ENCODE measurements at regions not wholly inside any gene's neighbourhood (a gene's known extent, or its start where the extent isn't known, plus 50 kb on each side); places are given as distances from the start of the nearest gene placed in this dataset.
"Not testable (repeated sequence)": the region's sequence is repeated elsewhere in the genome, so short reads cannot be mapped to it uniquely, and the experiment has no call there.

DNA sequence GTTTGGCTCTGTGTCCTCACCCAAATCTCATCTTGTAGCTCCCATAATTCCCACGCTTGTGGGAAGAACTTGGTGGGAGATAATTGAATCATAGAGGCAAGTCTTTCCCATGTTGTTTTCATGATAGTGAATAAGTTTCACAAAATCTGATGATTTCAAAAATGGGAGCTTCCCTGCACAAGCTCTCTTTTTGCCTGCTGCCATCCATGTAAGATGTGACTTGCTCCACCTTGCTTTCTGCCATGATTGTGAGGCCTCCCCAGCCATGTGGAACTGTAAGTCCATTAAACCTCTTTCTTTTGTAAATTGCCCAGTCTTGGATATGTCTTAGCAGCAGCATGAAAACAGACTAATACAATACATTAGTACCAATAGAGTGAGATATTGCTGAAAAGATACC lies 154.9 kb downstream of the DUSP10 start:
- TF ChIP-seq PCBP2 (optimal IDR thresholded peaks at IDR 0.05; ENCODE audit: low read depth, low read length, poor library complexity, severe bottlenecking); HDAC6 (IDR thresholded peaks at IDR 0.05; ENCODE audit: low read depth, low read length); KDM1A (CRISPR knock-in tag; IDR thresholded peaks at IDR 0.05); KDM5B (CRISPR knock-in tag; IDR thresholded peaks at IDR 0.05; ENCODE audit: borderline replicate concordance); ZBTB8A (CRISPR knock-in tag; IDR thresholded peaks at IDR 0.05; ENCODE audit: borderline replicate concordance, low read depth); RORA (CRISPR knock-in tag; IDR thresholded peaks at IDR 0.05); SRF (IDR thresholded peaks at IDR 0.05; ENCODE audit: low read depth, low read length); POLR2A (IDR thresholded peaks at IDR 0.05; ENCODE audit: insufficient read depth in 1 of 2, low read depth in 2 of 2, low read length in 2 of 2); GATA4 (IDR thresholded peaks at IDR 0.05; ENCODE audit: borderline replicate concordance, low read depth): not testable (repeated sequence)
- TF ChIP-seq, protein P1, sequence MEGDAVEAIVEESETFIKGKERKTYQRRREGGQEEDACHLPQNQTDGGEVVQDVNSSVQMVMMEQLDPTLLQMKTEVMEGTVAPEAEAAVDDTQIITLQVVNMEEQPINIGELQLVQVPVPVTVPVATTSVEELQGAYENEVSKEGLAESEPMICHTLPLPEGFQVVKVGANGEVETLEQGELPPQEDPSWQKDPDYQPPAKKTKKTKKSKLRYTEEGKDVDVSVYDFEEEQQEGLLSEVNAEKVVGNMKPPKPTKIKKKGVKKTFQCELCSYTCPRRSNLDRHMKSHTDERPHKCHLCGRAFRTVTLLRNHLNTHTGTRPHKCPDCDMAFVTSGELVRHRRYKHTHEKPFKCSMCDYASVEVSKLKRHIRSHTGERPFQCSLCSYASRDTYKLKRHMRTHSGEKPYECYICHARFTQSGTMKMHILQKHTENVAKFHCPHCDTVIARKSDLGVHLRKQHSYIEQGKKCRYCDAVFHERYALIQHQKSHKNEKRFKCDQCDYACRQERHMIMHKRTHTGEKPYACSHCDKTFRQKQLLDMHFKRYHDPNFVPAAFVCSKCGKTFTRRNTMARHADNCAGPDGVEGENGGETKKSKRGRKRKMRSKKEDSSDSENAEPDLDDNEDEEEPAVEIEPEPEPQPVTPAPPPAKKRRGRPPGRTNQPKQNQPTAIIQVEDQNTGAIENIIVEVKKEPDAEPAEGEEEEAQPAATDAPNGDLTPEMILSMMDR (CRISPR knock-in tag; IDR thresholded peaks at IDR 0.05) = not testable (repeated sequence)
- TF ChIP-seq, protein P2, sequence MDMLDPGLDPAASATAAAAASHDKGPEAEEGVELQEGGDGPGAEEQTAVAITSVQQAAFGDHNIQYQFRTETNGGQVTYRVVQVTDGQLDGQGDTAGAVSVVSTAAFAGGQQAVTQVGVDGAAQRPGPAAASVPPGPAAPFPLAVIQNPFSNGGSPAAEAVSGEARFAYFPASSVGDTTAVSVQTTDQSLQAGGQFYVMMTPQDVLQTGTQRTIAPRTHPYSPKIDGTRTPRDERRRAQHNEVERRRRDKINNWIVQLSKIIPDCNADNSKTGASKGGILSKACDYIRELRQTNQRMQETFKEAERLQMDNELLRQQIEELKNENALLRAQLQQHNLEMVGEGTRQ (IDR thresholded peaks at IDR 0.05; ENCODE audit: low read depth, low read length) = not testable (repeated sequence)
- TF ChIP-seq, protein P2 (CRISPR knock-in tag; IDR thresholded peaks at IDR 0.05; ENCODE audit: borderline replicate concordance) = not testable (repeated sequence)

All from HepG2 (cell line).